Stimulated activated CD8-positive, alpha-beta memory T cell treated with anti-CD3 and anti-CD28 coated beads, Interleukin-15, amount 100 ng/mL, for 48 hours (primary cell): ENCODE measurements at regions not wholly inside any gene's neighbourhood (a gene's known extent, or its start where the extent isn't known, plus 50 kb on each side); places are given as distances from the start of the nearest gene placed in this dataset.

Experiments used
- DNase-seq, 2 donors: peaks; one replicate each; pipeline ENCODE4 v3.0.0-alpha.2; 2020; ENCODE audit warnings: low read depth in 2 of 2

DNA sequence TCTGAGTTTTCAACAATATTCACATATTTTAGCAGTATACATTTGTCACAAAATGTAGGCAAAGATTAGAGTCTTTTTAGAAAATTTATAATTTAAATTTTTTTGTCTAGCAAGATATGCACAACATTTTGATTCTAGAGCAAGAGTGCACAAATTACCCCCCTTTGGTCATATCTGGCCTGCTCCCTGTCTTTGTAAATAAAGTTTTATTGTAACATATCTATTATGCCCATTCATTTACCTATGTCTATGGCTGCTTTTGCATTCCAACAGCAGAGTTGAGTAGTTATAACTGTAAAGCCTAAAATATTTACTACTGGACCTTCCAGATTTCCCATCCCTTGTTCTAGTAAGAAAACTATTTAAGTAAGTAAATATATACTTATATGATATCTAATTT, 430.7 kb downstream of the EDEM1 start:
- no peak for DNase-seq

DNA sequence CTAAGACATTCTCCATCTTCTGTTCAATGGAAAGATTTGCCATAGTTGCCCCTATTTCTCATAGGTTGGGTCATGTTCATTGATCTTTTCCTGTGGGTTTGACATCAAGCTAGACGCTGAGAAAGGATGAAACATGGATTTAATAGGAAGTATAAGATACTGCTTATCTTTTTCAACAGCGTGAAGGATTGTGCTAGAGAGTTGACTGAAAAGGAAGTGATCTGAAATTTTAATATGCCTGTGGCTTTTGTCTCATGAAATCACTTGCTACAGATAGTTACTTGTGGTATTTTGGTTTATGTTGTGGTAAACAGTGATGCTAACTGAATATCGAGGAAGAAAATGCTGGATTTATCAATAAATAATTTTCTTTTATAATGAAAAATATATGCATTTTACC, 442.9 kb downstream of the EDEM1 start:
- no peak for DNase-seq

DNA sequence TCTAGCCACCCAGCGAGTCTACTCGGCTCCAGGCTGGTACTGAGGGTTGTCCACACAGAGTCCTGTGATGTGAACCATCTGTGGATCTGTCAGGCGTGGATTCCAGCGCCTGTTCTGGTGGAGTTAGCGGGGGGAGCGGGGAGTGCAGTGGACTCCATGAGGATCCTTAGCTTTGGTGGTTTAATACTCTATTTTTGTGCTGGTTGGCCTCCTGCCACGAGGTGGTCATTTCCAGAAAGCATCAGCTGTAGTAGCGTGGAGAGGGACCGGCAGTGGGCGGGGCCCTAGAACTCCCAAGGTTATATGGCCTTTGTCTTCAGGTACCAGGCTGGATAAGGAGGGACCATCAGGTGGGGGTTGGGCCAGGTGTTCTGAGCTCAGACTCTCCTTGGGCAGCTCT, 446.5 kb downstream of the EDEM1 start:
- DNase-seq = no peak

DNA sequence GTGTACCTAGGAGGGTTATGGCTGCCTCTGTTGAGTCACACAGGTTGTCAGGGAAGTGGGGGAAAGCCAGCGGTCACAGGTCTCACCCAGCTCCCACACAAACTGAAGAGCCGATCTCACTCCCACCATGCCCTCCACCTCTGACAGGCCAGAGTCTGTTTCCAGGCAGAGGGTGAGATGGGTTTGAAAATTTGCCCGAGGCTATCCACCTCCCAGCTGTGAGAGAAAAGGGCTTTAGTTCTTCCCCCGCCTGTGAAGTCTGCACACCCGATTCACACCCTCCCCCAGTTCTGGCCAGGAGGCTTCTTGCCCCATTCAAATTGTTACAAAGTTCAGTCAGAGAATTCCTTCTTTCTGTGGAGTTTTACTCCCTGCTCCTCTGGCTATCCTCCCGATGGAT, 446.9 kb downstream of the EDEM1 start:
- no peak for DNase-seq

DNA sequence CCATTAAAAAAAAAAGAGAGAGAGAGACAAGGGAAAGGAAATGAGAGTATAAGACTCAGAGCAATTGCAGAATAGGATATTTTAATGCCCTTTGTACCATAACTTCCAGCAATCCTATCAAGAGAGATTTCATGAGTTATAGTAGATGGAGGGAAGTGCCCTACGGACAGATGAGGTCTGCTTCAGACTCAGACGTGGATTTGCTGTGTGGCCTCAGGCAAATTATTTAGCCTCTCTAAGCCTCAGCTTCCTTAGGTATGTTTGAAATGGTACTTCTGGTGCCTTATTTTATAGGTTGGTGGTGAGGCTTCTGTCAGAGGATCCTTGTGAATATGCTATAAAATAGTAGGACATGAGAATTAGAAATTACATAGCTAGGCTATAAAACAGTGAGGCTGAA, 448.2 kb downstream of the EDEM1 start:
- DNase-seq = no peak

DNA sequence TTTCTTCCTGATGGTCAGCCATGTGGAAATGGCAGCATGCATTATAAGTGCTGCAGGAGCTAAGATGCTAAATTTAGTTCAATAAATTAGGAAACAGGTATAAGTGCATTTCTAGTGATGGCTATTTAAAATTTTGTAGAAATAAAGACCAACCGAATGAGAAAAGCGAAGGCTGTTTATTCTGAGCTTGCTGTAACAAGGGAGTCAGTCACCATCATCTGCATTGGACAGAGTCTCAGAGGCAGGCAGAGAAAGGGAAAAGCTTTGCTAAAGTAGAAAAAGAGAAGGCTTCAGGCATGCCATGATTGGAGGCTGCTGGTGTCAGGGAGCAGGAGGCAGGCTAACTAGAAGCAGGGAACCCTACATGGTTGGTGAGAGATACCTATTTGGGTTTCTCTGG, 451.0 kb downstream of the EDEM1 start:
- DNase-seq = no peak

DNA sequence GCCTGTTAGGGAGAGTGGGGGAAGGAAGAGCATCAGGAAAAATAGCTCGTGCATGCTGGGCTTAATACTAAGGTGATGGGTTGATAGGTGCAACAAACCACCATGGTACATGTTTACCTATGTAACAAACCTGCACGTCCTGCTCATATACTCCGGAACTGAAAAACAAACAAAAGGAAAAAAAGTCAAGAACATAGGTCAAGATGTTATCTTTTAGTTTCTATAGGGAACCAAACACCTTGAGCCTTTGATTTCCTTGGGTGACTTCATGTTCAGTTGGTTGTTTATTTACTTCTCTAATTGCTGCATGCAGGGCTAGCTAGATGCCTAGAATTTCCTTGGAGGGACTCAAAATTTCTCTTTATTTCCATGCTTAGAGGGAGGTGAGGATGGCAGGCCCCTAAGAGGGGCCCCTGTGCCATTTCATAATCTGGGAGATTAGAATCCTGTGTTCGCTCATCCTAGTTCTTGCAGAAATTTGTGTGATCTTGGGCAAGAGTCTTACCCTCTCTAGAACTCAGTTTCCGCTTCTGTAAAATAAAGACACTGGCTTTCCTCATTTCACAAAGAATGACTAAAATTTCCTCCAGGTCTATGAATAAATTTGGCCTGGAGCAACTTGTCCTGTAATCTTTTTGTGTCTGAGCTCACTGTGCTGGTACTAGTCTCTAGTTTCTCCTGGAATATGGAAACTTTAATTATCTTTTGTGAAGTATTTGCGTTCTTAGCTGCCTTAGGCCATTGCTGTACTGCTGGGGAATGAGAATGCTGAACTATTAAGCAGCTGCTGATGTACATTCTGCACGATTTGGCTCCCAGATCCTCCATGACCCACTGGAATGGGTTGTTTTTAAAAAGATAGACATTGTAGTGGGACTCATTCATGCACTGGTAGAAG, 457.5 kb downstream of the EDEM1 start:
- DNase-seq = no peak

DNA sequence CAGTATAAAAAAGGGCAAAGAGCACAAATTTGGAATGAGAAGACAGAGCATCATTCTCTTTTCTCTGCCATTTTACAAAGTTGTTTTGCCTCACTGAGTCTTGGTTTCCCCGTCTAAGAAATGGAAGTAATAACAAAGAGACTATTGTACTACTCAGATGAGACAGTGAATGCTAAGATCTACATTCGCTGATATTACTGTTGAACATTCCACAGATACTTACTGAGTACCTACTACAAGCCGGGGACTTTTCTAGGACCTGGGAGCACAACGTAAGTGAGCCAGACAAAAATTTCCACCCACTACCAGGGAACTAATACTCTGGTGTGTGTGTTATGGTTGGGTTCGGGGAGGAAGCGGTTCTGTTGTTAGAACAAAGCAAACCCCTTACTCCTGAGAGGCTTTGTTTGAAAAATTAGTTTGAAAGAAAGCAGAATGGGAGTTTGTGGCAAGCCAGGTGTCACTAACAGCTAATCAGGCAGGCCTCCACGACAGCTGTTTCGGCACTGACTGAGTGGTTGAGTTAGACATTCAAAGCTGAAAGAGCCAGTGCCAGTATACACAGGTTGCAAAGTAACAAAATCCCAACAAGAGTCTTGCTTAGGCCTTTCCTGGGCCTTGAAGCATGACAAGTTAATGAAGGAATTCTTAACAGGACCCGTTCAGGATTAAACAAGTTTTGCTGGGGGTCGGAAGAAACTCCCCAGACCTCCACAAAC, 458.3 kb downstream of the EDEM1 start:
- DNase-seq = no peak

DNA sequence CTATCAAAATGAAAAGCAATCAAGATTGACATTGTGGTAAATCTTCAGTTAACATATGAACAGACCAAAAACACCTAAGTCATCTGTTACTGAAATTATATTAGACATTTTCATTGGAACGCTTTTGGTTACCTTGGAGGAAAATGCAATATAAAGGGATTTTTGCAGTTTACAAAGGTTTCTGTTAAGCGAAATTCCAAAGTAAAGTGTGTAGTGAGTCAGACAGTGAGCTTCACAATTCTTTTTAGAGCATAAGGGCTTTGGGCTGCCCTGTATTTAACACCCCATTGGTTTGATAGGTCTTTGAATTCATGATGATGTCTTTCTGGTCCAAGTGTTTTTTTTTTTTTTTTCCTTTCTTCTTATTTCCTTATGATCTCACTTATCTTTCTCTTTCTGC, 462.8 kb downstream of the EDEM1 start:
- DNase-seq = no peak

DNA sequence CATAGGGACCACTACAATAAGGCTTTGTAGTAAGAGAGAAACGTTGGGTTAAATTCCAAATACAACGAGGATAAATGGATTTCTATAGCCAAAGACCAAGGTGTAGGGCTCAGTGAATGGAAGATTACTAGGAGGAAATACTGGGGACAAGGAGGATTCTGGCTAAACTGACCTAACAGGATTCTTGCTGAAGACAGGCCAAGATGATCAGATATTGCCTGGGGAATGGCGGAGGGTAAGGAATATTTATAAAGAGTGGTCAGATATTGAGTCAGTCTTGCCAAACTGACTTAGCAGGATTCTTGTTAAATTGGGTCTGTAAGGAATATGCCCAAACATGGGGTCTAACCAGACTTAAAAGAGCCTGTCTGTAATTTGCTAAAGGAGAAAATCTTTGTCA, 463.8 kb downstream of the EDEM1 start:
- DNase-seq = no peak

DNA sequence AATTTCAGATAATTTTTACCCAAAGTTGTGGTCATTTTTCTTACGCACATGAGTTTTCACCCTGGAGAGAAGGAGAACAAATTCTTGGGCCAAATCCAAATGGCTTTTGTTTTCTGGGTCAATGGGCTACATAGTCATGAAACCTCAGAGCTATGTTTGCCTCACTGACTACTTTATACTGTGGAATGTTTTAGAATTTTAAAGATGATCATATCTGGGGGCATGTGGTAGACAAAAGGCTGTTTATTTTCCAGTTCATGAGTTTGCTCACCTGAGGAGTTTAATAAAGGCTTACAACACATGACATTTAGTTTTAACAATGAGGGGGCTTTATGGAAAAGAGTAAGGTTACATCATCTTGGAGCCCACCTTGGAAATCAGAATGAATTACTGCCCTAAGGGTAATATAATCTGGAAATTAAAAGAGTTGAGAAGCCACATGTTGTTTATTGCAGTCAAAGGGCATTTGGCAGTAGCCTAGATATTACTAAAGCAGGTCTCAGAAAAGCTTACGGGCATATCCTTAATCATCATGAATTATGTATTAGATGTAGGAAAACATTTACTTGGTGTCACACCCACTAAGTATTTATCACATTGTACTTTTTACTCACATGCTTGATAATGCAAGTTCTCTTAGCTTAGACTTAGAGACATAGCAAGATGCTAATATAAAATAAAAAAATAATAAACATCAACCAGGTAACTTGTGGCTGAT, 466.1 kb downstream of the EDEM1 start:
- no peak for DNase-seq

DNA sequence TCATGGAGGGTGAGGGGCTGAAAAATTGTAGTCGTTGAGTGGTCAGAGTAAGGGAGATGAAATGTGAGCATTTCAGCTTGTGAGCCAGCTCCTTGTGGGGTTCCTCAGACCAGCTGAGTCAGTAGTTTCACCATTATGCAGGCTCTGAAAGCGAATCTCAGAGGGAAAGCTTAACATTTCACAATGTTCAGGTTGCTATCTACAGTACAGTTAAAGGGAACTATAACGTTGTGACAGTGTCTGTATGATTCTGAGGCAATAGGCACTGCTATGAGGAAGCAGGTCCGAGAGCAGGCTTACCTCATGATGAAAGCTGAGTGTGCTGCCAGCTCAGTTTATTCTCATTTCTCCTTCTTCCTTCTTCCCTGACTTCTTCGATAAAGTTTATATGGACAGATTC, 469.6 kb downstream of the EDEM1 start:
- DNase-seq = no peak

DNA sequence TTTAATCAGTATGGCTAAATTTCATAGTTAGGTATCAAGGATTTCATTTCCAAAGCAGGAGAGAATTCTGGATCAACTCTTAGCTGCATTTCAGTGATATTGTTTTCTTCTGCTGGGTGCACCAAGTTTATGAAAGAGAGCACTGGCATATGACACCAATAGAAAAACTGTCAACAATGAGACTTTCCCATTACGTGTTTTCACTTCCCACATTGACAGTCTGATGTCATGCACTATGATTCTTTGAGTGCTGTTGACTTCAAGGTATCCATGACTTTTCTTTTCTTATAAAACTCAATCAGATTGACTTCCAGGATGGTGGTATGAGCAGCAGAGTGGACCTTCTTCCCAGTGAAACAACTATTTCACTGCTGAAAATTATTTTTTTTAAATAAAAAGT, 476.1 kb downstream of the EDEM1 start:
- DNase-seq = no peak

DNA sequence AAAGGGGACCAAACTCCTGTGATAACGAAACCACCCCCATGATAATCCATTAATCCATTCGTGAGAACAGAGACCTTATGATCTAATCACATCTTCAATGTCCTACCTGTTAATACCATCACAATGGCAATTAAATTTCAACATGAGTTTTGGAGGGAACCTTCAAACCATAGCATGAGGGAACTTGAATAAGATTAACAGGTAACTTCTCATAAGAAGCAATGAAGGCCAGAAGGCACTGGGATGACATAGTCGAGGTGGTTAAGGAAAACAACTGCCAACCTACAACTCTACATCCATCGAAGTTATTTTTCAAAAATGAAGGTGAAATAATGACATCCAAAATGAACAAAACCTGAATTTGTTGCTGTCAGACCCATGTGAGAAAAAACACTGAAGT, 478.9 kb downstream of the EDEM1 start:
- DNase-seq = no peak

DNA sequence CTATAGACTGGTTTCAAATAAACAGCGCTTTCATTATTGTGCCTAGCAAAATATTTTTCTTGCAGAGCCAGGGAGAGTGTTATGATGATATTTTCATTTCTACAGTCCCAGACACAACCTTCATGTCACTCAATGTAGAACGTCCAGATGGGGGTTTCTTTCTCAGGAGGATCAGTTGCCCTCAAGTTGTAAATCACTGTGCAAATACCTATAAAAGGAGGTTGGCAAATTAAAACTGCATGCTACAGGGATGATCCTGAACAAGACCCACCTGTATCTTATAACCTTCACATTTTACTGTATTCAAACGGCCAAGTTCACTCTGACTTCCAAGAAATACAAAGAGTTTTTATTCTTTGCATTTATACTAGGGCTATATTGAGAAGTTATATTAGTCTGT, 486.0 kb downstream of the EDEM1 start:
- no peak for DNase-seq

DNA sequence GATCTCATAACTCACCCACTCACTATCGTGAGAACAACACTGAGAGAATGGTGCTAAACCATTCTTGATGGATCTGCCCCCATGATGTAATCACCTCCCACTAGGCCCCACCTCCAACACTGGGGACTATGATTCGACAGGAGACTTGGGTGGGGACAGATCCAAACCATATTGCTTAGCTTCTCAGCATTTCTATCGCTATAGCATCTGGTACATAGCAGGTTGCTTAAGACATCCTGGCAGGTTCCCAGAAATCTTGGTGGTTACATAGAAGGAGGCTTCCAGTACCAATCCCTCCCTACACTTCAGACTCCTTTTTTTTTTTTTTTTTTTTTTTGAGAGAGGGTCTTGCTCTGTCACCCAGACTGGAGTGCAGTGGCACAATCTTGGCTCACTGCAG, 487.8 kb downstream of the EDEM1 start:
- no peak for DNase-seq

DNA sequence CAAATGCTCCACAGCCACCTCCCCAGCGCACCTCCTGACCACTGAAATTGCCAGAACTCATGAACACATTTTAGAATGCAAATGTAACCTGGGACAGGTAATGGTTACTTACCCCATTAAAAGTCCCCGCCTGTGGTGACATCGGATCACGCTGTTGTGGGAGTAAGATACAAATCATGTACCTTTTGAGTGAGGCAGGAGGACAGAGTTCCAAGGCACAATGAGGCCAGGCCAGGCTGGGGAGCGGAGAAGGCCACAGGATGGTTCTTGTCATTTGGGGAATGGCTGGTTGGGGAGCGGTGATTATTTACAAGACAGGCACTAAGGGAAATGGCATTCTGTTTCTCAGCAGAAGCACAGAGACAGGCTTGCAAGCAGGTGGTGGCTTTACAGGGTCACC, 490.0 kb downstream of the EDEM1 start:
- no peak for DNase-seq

DNA sequence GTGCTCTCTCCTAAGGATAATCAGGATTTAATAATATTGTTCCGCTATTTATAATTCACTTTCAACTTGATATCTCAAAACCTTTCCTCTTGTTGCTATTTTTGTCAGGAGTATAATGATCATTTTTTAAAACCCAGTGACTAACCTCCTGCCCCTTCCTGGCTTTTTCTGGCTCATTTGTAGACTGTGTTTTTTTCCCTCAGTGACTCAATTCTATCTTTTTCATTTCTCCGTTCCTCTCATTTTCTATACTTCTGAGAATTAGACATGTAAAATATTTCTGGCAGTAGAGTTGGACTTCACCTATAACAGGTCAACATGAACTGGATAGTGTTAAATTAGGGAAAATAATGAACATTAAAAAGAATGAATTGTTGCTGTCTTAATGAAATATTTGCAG, 490.7 kb downstream of the EDEM1 start:
- DNase-seq = no peak

DNA sequence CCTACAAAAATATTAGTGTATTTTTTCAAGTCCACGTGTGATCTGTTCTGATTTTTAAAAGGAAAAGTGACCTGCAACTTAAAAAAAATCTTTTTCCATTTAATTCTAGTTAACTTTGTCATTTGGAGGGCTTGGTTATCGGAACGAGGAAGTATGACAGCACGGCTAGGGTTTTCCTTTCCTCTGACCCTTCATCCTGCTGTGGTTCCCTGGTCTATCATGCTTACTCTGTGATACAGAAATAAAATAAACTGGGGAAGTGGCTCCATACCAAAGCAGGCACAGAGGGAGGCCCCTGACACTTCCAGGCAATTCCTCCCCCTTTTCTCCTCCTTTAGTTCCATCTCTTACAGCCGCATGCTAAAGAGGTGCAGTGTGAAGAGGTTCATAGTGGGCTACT, 491.3 kb downstream of the EDEM1 start:
- no peak for DNase-seq

DNA sequence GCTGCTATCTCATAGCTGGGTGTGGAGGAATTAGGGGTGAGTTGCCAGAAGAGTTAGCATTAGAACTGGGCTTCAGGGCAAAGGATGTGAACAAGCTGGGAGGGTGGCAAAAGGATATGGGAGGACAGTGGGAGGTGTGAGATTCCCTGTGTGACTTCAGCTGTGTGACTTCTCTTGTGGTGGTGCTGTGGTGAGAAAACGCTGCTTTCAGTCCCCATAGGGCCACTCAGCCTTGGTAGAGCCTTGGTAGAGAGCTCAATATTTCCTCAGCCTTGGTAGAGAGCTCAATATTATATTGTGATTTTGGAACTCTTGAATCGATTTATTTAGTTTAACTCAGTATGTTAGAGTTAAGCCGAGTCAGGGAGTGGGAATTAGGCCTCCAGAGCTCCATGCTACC, 499.7 kb downstream of the EDEM1 start:
- no peak for DNase-seq

DNA sequence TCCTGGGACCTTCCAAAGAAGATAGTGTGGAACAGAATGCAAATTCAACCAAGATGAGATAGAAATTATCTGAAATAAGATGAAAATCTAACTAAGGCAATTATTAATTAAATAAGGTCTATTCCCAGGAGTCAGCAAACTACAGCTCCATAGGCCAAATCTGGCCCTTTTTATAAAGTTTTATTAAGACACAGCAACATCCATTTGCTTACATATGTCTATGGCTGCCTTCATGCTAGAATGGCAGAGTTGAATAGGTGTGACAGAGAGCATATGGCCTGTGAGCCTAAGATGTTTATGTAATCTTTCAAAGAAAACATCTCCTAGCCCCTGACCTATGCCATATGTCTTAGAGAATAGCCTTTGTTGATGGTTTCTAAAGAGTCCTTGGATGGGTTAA, 503.0 kb downstream of the EDEM1 start:
- DNase-seq = no peak

DNA sequence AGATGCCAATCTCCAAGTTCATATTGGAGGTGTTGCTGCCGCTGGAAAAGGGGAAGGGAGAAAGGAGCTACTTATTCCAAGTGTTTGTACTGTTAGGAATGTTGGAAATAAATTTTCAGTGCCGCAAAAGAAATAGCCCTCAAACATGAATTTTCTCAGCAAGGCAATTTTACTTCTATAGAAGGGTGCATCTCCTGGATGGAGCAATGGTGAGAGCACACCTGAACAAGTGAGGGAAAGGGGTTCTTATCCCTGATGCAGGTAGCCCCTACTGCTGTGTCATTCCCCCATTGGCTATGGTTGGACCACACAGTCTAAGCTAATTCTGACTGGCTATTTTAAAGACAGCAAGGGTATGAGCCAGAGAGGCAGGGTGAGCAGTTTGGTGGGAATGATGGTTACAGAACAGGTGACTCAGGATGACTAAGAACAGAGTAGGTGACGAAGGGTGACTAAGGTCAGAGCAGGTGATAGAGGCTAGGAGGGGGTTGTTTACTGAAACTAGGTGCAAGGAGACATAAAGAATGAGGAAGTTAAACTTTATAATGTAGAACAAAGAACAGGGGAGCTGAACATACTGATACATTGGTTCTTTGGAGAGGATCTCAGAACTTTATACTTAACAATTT, 503.5 kb downstream of the EDEM1 start:
- no peak for DNase-seq
